ENCODE measurements at regions not wholly inside any gene's neighbourhood (a gene's known extent, or its start where the extent isn't known, plus 50 kb on each side); places are given as distances from the start of the nearest gene placed in this dataset.

DNA sequence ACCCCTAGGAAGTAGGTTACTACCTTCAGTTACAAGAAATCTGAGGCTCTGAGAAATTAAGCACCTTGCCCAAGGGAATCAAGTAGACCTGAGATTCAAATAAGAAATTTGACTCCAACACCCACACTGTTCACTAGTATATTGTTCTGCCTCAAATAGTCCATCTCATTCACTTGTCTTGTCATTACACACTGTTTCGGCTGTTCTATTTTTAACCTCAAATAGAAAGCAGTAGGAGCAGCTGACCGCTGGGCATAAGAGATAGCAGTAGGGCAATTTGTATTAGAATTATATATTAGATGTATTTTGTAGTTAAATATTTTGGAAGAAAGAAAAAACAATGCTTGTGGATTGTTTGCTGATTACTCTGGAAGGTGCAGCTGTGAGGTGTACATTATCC lies 185.1 kb downstream of the INHBA start:
- DNase-seq: no peak

DNA sequence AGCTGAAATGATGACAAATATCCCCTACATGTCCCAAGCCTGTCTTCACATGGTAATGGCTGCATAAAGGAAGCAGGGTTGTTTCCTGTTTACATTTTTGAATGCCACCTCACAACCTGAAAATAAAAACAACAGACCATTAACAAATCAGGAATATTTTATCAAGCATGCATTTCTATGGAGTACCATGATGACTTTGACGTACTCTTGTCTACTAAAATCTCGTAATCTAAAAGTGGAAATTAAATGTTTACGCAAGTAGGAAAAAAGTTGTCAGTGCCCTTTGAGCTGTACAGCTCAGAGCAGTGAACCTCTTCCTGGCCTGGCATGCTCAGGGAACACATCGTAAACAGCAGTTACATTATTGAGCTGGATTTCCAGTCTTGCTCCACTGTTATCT lies 194.1 kb downstream of the INHBA start:
- DNase-seq: no peak

DNA sequence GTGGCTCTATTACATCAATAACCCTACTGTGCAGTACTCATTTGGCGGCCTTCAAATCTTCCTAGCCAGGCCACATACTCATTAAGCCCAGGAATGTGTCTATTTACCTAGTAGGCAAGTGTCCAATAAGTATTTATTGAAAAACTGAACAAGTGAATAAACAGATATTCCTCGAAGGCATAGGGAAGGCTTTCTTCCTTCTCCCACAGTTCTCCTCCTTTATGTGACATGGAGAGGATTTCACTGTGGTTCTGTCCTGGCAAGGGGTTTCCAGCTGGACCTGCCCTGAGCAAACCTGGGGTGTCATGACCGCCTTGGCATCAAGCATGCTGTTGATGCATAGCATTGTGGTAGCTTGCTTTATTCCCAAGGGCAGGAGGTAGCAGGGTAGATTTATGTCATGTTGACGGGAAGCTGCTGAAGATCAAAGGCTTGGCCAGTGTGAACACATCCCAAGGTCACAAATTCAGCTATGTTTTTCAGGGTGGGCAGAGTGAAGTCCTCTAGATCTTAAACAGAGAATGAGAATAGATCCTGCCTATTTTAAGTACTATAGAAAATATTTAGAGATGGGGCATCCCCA lies 195.1 kb downstream of the INHBA start:
- no peak for DNase-seq

- no peak for DNase-seq
Measured at GRCh38 chr7:41504214-41504980, 198.5 kb downstream of the INHBA start.

DNA sequence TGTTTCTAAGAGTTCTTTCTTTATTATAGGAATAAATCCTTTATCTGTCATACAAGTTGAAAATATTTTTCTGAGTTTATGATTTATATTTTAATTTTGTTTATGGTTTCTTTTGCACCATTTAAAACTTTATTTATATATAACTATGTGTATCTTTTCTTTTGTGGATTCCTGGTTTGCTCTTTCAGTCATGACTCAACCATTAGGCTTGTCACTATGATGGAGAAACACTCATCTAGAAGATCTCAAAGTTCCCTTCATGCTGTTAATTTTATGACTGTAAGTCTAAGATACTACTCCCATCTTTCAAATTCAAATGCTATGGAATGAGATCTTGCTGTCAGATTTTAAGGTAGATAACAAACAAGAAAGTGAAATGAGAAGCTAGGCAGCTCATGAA lies 199.5 kb downstream of the INHBA start:
- no peak for DNase-seq

- DNase-seq: no peak
Measured at GRCh38 chr7:41501466-41501865, 201.4 kb downstream of the INHBA start.

DNA sequence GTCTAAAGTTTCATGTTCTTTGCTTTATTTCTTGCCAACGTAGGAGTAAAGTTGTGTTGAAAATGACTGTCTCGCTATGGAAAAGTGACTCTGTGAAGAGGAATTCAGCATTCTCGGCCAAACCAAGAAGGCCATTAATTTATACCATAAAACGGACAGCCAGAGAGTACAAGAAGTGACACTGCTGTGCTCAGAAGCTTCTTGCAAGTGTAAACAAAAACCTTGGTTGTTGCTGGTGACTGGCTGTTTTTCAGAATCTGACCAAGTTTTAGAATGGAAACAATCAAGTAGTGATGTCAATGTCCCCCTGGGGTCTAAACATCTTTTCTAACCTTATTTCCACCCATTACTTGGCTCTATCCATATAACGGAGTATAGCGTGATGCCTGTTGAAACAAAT lies 201.9 kb downstream of the INHBA start:
- DNase-seq: no peak

DNA sequence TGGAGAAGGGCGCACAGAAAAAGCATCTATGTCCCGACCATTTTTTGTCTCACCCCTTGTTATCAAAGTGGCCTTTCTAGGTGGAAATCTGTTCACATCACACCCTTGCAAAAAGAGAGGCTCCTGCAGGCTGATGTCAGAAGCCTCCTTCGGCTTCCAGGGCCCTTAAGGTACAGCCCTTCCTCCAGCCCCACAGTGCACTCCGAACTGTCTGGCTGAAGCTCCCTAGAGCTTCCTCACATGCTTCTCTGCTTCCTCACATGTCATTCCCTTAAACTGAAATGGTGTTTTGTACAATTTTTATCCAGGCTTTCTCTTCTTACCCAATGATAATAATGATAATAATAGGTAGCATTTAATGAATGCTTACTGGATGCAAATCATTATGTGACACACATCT lies 210.3 kb downstream of the INHBA start:
- DNase-seq: no peak

DNA sequence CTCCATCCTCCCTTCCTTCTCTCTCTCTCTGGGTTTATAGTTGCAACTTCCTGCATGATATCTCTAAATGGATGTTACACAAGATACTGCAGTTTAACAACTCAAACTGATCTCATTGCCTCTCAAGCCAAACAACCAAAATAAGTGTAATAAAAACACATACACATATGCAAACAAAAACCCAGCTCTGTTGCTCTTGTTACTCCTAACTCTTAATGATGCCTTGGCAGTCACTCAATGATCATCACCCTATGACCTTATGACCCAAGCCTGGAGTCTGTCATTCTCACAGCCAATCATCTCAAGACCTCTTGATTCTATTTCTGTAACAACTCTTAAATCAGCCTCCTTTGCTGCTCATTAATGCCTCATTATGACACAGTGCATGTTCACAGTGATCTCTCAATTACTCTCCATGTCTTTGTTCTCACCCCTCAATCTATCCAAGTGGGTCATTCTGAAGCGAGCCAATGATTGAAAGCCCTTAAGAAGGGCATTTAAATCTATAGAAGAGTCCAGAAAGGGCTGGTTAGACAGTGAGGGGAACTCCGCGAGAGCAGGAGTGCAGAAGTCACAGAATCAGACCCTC lies 210.9 kb downstream of the INHBA start:
- no peak for DNase-seq

DNA sequence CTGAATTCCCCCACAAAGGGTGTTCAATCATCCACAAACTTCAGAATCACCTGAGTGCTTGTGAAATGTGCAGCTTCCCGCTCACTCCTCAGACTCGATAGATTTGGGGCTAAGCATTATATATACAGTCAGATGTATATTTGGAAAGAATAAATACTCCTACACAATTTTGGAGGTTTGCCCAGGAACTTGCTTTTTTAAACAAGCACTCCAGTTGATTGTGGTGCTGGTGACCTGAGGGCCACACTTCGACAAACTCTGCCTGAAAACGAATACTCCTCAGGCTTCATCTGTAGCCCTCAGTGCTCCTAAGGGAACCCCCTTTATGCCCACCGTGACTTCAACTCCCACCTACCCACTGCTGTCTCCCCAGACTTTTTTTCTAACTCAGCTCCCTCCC lies 211.6 kb downstream of the INHBA start:
- DNase-seq: no peak

GRCh38 chr7:41489885-41490284 lies 213.0 kb downstream of the INHBA start:
- DNase-seq: no peak

DNA sequence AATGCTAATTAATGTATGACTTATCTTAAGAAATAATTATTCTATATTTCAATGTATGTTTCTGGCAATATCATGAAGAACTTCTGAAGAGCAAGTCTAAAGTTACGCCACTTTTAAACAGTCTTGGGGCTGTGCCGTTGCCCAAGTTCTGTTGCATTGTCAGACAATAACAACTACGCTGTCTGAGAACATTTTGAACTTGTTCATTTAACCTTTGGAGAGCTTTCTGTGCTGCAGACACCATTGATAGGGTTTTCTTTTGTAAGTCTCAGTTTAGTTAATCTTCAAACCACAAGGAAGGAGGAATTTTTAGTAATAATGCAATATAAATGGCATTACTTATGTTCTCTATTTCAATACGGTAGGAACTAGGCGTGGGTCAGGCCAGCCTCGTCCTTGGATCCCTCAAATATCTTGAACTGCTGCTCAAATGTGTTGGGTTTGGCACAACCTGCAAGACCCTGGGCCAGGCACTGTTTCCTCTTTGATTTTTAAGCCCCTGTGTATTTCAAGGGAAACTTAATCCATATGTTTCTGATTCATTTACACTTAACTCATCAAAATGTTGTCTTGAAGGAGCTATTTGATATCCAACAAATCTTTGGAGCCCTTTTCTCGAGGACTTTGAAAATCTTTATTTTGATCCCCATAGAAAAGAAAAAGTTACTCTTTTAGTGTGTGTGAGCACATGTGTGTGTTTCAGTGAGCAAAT lies 215.5 kb downstream of the INHBA start:
- no peak for DNase-seq

DNA sequence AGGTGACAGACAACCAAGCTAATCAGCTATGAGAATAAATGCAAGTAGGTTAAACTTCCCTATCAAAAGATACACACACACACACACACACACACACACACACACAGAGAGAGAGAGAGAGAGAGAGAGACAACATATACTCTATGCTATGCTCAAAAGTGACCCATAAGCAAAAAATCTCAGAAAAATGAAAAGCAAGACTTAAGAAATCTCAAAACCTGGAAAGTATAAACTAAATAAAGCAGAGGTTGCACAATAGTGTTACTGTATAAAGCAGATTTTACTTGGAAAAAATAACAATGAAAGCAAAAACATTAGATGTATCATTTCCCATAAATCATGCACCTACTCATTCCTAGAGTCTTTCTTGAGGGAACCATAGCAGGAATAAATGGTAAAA lies 221.5 kb downstream of the INHBA start:
- no peak for DNase-seq

DNA sequence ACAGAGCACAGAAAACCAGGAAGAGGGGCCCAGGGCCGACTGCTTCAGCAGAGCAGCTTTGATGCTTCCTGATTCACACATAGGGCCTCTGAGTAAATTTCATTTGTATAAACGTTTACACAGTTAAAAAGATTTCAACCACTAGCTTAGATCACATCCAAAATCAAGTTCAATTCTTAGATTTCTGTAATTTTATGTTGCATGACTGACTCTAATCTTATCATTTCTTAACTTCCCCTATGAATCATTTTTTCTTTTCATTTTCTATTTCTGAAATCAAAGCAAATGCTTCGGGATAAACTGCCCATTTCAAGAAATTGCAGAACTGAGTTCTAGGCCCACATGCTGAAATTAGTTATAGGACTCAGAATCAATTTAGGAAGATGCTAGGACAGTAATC lies 224.7 kb downstream of the INHBA start:
- no peak for DNase-seq

- no peak for DNase-seq
Measured at GRCh38 chr7:41476460-41476803, 226.5 kb downstream of the INHBA start.

GRCh38 chr7:41475801-41476459 lies 227.0 kb downstream of the INHBA start:
- DNase-seq: no peak

GRCh38 chr7:41472427-41473125 lies 230.3 kb downstream of the INHBA start:
- DNase-seq: no peak

DNA sequence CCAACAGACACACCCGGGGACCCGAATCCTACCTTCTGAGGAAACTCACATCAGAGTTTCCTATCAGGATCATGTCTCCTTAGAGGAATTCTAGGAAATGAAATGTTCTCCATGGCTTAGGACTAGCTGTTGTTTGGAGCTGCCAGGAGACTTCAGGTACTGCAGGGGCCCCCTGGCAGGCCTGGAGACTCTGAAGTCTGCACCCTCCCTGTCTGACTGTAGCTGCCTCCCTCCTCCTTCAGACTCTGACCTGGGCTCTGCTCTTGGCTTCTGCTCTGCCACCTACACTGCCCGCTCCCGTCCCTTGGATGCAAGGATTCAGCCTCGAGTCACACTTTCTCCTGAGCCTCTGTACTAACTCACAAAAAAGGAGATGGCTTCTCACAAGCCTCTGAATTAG lies 232.8 kb downstream of the INHBA start:
- no peak for DNase-seq

DNA sequence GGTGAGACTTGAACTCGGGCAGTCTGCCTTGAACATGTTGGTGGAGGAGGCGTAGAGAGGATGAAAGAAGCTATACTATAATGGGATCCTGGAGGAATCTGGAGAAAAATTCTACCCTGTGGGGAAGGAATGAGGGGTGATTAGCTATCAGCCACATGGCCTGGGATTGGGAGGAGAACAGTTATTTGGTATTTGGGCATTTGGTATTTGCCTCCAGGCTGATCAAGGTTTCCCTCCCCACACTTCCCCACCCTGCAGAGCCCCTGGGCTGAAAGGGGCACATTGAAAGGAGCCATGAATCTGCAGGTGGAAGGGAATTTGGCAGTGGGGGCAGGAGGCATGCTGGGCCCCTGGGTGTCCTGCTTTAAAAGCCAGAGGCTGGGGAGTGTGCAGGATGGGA lies 235.3 kb downstream of the INHBA start:
- DNase-seq: no peak

DNA sequence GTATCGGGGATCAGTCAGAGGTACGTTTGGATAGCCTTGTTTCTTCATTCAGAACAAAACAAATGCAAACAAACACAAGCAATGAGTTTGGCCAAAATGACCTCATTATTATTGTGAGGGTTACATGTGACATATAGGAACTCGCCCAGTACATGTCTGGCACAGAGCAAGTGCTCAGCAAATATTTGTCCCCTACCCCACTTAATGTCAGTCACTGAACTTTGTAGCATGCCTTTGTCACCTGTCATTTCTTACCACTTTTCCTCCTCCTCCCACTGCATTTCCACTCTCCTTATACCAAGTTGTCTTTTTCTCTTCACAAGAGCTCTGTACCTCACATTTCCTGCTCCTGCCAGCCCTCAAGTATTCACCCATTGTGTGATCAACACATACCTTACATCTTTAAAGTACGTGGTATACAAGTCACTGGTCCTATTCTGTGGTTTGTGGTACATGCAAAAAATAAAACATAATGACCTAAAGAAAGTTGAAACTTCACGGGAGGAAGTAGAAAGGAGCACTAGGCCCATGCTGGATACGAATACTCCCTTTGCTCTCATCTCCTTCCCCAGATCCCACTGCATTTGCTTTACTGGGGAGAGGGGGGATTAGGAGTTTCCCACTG lies 236.0 kb downstream of the INHBA start:
- DNase-seq: no peak

DNA sequence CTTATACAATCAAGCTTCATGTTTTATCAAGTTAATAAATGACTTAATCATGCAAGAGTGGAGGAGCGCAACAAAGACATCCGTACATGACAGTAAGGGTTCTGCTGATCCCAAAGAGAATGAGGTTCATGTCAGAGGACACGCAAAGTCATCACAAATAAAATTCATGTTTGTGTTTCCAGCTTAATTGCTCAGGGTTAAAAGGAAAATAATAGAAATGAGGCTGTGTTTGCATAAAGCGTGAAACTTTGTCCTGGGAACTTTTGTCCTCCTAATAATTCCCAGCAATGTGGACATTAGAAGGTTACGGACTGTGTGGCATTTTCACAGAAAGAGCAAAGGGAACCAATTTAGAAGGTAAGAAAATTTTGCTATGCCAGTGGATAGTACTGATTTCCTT lies 237.3 kb downstream of the INHBA start:
- no peak for DNase-seq

DNA sequence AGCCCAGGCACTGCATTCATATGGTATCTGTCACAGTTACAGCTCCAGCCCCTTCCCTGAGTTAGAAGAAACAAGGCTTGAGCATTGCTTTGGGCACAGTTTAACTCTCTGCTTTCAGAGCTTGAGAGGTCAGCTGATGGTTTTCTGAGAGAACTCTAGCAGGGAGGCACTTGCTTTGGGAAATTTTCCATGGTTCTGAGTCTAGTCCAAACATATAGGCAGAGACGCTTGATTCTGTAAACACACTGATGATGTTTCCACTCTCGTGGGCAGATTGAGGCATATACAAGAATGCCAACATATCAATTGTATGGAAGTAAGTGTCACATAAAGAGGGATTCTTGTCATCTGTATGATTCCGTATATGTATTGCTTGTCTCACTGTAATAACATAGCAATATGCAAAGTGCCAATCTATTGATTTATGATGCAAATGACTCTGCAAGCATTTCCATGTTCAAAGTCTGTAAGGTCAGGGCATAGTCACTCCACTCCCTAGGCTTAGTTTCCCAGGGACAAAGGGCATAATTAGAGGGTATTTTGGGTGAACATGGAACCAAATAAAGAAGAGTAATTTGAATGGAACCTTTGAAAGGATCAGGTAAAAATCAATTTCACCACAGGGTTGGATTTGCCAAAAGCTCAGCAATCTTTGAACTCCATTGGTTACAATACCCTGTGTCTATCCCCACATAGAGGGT lies 239.0 kb downstream of the INHBA start:
- no peak for DNase-seq
